ENCODE measurements at regions not wholly inside any gene's neighbourhood (a gene's known extent, or its start where the extent isn't known, plus 50 kb on each side); places are given as distances from the start of the nearest gene placed in this dataset.
A peak's percentile ranks its signal among the peaks of the same experiment; 100 is the strongest.

- no peaks in the 10 kb centered on the region for H3K27me3 ChIP-seq (replicated peaks in 1 of 7)
- no peaks in the 10 kb centered on the region for H3K36me3 ChIP-seq
- H3K4me1 ChIP-seq, result peaks cover 0 to 6% (median 0%) of the 10 kb centered on the region in 6 donors
- no peak overlapping the region for H3K4me3 ChIP-seq
- H3K9me3 ChIP-seq, result no peaks in the 10 kb centered on the region
- no peak for DNase-seq
- intact Hi-C loops (cut with DNase I; ENCODE audit: low total_unique reads), result no loop called here
- 77 to 97% (median 91%) methylated on average over 1 of the region's 1 CpG for WGBS, 5 donors
- TF ChIP-seq POLR2A (IDR thresholded peaks at IDR 0.05), result no peak
- TF ChIP-seq, protein P1, sequence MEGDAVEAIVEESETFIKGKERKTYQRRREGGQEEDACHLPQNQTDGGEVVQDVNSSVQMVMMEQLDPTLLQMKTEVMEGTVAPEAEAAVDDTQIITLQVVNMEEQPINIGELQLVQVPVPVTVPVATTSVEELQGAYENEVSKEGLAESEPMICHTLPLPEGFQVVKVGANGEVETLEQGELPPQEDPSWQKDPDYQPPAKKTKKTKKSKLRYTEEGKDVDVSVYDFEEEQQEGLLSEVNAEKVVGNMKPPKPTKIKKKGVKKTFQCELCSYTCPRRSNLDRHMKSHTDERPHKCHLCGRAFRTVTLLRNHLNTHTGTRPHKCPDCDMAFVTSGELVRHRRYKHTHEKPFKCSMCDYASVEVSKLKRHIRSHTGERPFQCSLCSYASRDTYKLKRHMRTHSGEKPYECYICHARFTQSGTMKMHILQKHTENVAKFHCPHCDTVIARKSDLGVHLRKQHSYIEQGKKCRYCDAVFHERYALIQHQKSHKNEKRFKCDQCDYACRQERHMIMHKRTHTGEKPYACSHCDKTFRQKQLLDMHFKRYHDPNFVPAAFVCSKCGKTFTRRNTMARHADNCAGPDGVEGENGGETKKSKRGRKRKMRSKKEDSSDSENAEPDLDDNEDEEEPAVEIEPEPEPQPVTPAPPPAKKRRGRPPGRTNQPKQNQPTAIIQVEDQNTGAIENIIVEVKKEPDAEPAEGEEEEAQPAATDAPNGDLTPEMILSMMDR (IDR thresholded peaks at IDR 0.05 in 8 of 11, conservative IDR thresholded peaks at IDR 0.05 in 3 of 11), result no peak
- no peak for TF ChIP-seq POLR2AphosphoS5 (IDR thresholded peaks at IDR 0.05)
- no peak overlapping the region for H3K27ac ChIP-seq
Measured at GRCh38 chr10:62665771-62666170, 138.7 kb upstream of the ADO start.

- Histone ChIP-seq H3K27me3 (replicated peaks in 1 of 7) (no peaks in the 10 kb centered on the region), H3K9me3 (no peaks in the 10 kb centered on the region), H3K4me1 (peaks cover 0 to 6% (median 0%) of the 10 kb centered on the region in 6 donors), H3K27ac (no peak overlapping the region), H3K4me3 (no peak overlapping the region), H3K36me3 (no peaks in the 10 kb centered on the region)
- no peak for DNase-seq
- no peak for TF ChIP-seq POLR2AphosphoS5 (IDR thresholded peaks at IDR 0.05)
- WGBS, 5 donors, result 48 to 61% (median 55%) methylated on average over 2 of the region's 2 CpGs
- intact Hi-C loops (cut with DNase I; ENCODE audit: low total_unique reads), result no loop called here
Measured at GRCh38 chr10:62666275-62666674, 138.2 kb upstream of the ADO start.

DNA sequence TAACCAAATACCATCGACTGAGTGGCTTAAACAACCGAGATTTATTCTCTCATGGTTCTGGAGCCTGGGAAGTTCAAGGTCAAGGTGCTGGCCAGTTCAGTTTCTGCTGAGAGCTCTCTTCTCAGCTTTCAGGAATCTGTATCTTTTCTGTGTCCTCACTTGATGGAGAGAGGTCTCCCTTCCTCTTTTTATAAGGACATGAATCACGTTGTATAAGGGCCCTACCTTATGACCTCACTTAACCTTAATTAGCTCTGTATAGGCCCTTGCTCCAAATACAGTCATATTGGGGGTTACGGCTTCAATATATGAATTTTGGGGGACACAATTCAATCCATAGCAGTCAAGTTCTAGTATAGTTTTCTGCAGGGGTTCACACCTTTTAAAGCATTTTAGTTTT, 135.2 kb upstream of the ADO start:
- peaks cover 0 to 6% (median 0%) of the 10 kb centered on the region in 6 donors for H3K4me1 ChIP-seq
- DNase-seq, result no peak
- intact Hi-C loops (cut with DNase I; ENCODE audit: low total_unique reads), result no loop called here
- no peaks in the 10 kb centered on the region for H3K27me3 ChIP-seq (replicated peaks in 1 of 7)
- no peaks in the 10 kb centered on the region for H3K36me3 ChIP-seq
- WGBS, 5 donors, result 69 to 77% (median 72%) methylated on average over 4 of the region's 4 CpGs
- no peak for TF ChIP-seq POLR2A (IDR thresholded peaks at IDR 0.05)
- H3K27ac ChIP-seq, result no peak overlapping the region
- H3K4me3 ChIP-seq, result no peak overlapping the region
- H3K9me3 ChIP-seq, result no peaks in the 10 kb centered on the region

DNA sequence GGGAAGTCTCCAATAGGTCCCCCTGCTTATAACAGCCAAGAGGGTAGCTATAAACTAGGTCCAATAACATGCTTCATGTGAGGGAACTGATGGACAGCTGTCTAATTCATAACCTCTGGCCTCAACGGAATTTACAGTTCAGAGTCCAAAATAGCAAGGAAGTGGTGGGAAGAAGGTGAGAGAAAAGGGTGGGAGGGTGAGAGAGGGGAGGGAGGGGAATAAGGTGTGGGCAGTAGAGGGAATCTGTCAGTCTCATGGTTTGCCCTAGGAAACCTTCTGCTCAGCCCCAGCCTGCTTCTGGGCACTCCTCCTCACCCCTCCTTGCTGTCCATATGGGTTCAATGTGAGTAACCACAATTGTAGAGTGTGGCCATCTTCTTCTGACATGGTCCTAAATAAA, 133.4 kb upstream of the ADO start:
- Histone ChIP-seq H3K4me1 (peaks cover 0 to 6% (median 0%) of the 10 kb centered on the region in 6 donors), H3K36me3 (no peaks in the 10 kb centered on the region), H3K4me3 (no peak overlapping the region), H3K9me3 (no peaks in the 10 kb centered on the region), H3K27me3 (replicated peaks in 1 of 7) (no peaks in the 10 kb centered on the region), H3K27ac (no peak overlapping the region)
- intact Hi-C loops (cut with DNase I; ENCODE audit: low total_unique reads), result no loop called here
- no peak for DNase-seq
- WGBS, 5 donors, result 41 to 60% (median 53%) methylated on average over 1 of the region's 1 CpG
- TF ChIP-seq POLR2A (IDR thresholded peaks at IDR 0.05), result no peak
- TF ChIP-seq POLR2AphosphoS5 (IDR thresholded peaks at IDR 0.05), result no peak
- TF ChIP-seq, protein P1 (IDR thresholded peaks at IDR 0.05 in 8 of 11, conservative IDR thresholded peaks at IDR 0.05 in 3 of 11), result no peak

GRCh38 chr10:62681211-62681940, 123.1 kb upstream of the ADO start:
- no peak overlapping the region for H3K4me3 ChIP-seq
- peak; percentile 85 for DNase-seq
- intact Hi-C loops (cut with DNase I; ENCODE audit: low total_unique reads), result no loop called here
- H3K27ac ChIP-seq, result no peak overlapping the region
- 33 to 59% (median 48%) methylated on average over 8 of the region's 8 CpGs for WGBS, 5 donors
- peaks cover 0 to under 1% (median 0%) of the 10 kb centered on the region in 8 donors for H3K9me3 ChIP-seq
- no peaks in the 10 kb centered on the region for H3K27me3 ChIP-seq (replicated peaks in 1 of 7)
- peaks cover 0 to 22% (median 9%) of the 10 kb centered on the region in 6 donors for H3K4me1 ChIP-seq
- H3K36me3 ChIP-seq, result no peaks in the 10 kb centered on the region
- TF ChIP-seq, protein P1 (IDR thresholded peaks at IDR 0.05 in 8 of 11, conservative IDR thresholded peaks at IDR 0.05 in 3 of 11), result peak in 10 of 11 experiments; percentile 4 to 47 (median 33)
- TF ChIP-seq POLR2A (IDR thresholded peaks at IDR 0.05), result no peak
- TF ChIP-seq POLR2AphosphoS5 (IDR thresholded peaks at IDR 0.05), result peak in 1 of 3 donors; percentile 49

All from spleen (tissue), 11 donors.